GM18858 (cell line): ENCODE measurements at regions not wholly inside any gene's neighbourhood (a gene's known extent, or its start where the extent isn't known, plus 50 kb on each side); places are given as distances from the start of the nearest gene placed in this dataset.

Experiments
- ATAC-seq: cut with Tn5 transposase; IDR thresholded peaks from one replicate; pipeline ENCODE4 v1.9.1; 2021; ENCODE audit not compliant: unreplicated experiment

DNA sequence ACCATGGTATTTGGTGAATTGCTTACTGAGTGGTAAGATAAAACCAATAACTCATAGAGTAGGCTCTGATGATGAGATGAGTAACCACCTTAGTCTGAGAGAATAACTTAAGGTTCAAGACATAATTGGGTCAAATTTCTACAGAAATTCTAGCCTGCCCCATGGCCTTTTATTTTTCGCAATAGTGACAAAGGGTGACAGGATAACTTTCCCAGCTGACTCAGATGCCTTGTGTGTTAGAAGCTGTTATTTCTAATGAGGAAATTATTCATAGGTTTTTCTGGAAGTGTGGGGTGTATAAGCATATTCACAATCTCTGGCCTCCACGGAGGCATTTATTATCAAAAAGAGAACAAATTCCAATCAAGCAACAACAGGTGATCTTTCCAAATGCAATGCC lies 159.0 kb downstream of the NUP35 start:
- ATAC-seq: no peak

- no peak for ATAC-seq
These were observed 160.4 kb downstream of the NUP35 start for GRCh38 chr2:183284606-183285005.

DNA sequence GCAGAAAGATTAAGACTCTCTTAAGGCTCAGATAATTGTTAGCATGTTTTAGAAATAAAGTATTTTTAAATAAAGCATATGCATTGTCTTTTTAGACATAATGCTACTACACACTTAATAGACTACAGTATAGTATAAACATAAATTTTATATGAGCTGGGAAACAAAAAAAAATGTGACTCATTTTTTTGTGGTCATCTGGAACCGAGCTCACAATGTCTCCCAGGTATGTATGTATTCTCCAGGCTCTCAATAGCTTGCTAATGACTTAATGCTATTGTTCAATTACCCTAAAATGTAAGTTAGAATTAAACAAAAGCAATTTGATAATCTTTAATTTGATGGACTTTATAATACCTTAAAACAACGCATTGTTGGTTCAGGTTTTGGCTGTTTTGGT lies 167.2 kb downstream of the NUP35 start:
- no peak for ATAC-seq

DNA sequence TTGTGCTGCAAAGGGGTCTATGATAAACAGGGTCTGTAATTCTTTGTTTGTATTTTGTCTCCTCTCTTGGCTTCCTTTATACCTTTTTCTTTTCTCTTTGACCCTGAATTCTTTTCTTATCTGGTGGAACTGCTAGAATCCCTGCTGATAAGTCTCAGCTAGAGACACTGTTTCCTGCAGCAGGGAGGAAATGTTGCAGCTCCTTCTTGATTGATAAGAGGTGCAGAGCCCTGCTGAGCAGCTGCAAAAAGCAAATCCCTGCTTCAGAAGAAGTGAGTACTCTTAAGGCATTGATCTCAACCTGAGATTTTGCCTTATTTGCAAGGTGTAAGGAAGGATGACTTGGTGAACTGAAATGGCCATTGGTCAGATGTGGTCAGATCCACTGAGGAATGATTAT lies 167.8 kb downstream of the NUP35 start:
- ATAC-seq: no peak

- no peak for ATAC-seq
These were observed 215.1 kb downstream of the NUP35 start for GRCh38 chr2:183339311-183339710.

- no peak for ATAC-seq
These were observed 216.8 kb downstream of the NUP35 start for GRCh38 chr2:183341057-183341456.

DNA sequence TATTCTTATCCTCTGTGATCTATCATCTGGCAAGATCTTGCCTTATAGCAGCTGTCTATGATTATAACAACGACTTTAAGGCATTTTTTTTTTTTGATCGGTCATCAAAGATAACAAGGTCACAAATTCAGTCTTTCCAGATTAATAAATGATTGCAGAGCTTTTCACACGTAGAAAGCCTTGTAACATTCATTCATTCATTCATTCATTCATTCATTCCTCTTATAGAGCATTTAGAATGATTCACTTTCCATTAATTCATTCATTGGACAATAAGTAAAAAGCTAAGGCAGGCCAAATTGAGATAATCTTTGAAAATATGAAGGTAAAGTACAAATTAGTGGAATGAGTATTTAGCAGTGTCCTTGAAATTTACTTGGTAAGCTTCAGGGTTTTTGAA lies 223.7 kb downstream of the NUP35 start:
- no peak for ATAC-seq

DNA sequence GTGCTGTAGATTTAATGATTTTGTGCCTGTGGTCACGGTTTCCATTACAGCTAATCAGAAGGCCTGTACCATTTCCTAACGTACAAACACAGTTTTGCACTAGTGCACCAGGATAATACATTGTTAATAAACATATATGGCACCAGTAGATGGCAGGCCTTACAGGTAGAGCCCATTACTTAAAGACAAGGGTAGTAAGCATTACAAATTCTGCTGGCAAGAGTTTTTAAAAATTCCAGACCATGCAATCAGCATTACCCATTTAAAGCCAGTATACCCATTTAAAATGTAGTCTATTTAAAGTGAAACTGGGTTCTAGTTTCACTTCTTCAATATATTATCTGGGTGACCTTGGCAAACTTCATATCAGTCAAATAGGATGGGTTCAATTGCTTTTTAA lies 224.2 kb downstream of the NUP35 start:
- peak; percentile 86 for ATAC-seq

DNA sequence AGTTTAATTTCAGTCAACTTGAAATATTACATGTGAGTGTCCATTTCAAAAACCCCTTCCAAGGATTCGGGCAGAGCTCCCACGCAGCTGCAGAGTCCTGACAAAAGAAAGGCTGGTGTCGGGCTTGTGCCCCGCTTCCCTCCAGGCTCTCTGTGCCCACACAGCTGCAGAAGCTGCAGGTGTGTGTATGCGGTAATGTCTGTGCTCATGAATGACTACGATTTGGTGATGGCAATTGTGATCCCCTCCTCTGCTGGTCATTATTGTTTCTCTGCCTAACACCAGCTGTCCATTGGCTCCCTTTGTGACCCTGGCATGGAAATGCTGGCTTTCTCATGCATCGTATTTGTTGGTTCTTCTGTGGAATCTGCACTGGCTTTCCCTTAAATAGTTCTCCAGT lies 224.8 kb downstream of the NUP35 start:
- peak; percentile 25 for ATAC-seq

GRCh38 chr2:183359867-183360266 lies 235.6 kb downstream of the NUP35 start:
- no peak for ATAC-seq

- peak; percentile 57 for ATAC-seq
These were observed 247.3 kb downstream of the NUP35 start for GRCh38 chr2:183371545-183371944.

GRCh38 chr2:183375821-183376220 lies 251.6 kb downstream of the NUP35 start:
- no peak for ATAC-seq

- ATAC-seq: no peak
These were observed 259.6 kb downstream of the NUP35 start for GRCh38 chr2:183383854-183384253.

GRCh38 chr2:183389546-183390080 lies 265.4 kb downstream of the NUP35 start:
- ATAC-seq: no peak

DNA sequence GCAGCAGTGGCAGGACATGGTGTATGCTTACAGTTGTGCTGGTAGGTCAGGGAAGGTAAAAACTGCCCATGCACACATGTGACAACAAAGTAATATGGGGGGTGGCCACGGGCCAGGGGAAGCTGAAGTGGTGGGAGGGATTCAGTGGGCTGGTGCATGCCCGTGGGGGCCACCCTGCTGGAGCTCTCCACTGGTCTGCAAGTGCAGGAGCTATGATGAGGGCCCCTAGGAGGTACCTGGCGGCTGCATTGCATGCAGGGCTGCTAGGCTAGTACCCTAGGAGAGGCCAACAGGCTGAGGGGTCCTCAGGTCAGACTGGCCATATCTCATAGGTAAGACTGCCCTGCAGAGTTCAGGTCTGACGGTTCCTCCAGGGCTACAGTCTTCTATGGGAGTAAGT lies 265.9 kb downstream of the NUP35 start:
- no peak for ATAC-seq

DNA sequence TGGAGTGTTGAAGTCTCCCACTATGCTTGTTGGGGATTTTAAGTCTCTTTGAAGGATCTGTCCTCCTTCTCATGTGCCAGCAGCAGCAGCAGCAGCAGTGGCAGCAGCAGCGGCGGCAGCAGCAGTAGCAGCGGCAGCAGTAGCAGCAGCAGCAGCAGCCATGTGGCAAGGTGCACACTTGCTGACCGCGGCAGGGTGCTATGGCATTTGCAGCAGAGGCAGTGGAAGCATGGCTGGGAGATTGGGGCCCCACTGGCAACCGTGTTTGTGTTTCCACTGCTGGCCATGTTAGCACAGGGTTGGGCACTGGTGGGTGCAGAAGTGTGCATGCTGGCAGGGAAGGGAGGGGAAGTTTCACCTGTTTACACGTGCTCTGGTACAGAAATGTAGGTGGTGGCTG lies 280.1 kb downstream of the NUP35 start:
- no peak for ATAC-seq

DNA sequence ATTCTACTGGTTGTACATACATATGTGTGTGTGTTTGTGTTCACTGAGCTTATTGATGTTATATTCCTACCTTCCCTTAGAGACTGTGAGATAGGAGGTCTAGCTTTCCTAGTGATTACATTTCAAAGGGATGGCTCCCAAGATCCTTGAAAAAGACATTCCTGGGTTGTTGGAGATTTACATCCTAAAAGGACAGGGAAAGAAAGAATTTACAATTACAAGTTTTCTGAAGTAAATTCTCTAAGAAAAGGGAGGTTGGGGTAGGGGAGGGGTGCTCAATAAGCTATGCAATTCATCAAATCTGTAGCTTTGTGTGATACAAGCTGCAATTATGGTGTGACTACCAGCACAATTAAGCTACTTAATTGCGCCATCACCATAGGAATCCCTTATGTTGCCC lies 284.3 kb downstream of the NUP35 start:
- no peak for ATAC-seq

DNA sequence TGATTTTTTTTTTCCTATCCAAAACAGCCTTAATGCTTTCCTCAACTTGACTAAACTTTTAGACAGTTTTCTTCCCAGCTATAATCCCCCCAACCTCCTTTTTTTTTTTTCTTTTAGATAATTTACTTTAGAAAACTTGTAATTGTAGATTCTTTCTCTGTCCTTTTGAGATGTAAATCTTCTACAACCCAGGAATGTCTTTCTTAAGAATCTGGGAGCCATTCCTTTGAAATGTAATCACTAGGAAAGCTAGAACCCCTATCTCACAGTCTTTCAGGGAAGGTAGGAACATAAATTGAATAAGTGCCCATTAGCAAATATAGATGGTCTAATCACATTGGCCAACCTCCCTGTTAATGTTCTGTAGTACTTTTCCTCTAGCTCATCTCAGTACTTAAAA lies 285.4 kb downstream of the NUP35 start:
- no peak for ATAC-seq

DNA sequence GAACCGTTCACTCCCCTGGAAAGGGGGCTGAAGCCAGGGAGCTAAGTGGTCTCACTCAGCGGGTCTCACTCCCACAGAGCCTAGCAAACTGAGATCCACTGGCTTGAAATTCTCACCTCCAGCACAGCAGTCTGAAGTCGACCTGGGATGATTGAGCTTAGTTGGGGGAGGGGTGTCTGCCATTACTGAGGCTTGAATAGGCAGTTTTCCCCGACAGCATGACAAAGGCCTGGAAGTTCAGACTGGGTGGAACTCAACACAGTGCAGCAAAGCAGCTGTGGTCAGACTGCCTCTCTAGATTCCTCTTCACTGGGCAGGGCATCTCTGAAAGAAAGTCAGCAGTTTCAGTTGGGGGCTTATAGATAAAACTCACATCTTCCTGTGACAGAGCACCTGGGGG lies 292.5 kb downstream of the NUP35 start:
- no peak for ATAC-seq

DNA sequence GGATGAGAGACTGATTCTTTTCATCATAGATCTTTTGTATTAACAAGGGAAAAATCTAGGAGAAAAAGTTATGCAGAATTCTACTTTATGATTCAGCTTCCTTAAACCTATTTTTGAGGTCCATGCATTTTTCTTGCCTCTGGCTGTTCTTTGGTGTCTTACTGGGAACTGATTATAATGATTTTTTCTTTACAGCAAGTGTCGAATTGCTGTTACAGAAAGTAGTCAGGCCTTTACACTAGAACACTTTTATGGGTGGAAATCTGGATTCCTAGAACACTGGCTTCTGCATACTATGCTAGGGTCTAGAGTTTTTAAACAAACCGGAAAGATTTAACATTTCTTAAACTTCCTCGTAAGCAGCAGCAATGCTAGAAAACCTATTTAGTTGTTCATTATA lies 302.6 kb downstream of the NUP35 start:
- no peak for ATAC-seq

- no peak for ATAC-seq
These were observed 303.3 kb downstream of the NUP35 start for GRCh38 chr2:183427558-183427957.

- ATAC-seq: no peak
These were observed 304.6 kb downstream of the NUP35 start for GRCh38 chr2:183428881-183429280.

DNA sequence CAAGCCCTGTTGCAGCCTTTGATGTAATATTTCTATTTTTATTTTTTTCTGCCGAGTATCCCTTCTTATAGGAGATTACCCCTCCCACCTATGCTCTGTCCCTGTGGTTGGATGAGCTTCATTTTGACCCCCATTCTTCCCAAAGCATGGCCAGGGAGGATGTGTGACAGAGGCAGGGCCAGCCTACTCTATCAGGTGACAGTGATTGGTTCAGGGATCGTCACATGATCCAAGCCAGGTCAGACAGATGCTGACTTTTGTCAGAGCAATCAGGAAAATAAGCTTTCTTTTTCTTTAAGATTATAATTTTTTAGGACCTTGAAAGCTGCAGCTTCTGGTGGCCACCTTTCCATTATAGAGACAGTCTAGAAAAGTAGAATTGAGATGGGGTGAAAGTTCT lies 314.3 kb downstream of the NUP35 start:
- no peak for ATAC-seq

DNA sequence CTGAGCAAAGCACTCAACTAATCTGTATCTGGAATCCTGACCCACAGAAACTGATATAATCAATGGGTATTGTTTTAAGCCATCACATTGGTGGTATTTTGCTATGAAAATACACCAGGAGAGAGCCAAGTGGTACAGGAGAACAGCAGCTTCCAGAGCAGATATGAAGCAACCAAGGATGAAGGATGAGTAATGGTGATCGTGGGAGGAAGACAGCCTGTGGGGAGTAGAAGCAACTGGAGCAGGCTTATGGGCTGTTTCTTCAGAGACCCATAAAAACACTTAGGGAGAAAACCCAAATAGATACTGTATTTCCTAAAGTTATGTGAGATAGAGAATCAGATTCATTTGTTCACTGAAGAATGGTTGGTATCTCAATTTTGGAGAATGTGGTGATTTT lies 330.8 kb downstream of the NUP35 start:
- no peak for ATAC-seq
